ENCODE measurements at regions not wholly inside any gene's neighbourhood (a gene's known extent, or its start where the extent isn't known, plus 50 kb on each side); places are given as distances from the start of the nearest gene placed in this dataset.

DNA sequence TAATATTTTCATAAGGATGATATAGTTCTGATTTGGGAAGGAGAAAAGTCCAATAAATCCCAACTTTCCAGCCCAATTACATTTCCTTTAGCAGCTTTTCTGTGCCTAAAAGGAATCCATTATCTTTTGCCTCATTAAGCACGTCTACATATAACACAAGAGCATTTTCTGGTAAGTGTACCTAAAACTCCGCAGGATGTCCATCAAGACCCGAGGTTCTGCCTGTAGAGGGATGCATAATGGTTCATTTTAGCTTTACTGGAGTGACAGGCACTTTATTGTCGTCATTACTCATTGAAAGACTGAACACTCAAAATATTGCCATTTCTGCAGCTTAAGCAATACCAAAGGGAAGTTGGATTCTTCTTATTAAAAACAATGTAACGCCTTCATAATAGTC, 669.0 kb downstream of the PRELID2 start:
- DNase-seq: no peak

DNA sequence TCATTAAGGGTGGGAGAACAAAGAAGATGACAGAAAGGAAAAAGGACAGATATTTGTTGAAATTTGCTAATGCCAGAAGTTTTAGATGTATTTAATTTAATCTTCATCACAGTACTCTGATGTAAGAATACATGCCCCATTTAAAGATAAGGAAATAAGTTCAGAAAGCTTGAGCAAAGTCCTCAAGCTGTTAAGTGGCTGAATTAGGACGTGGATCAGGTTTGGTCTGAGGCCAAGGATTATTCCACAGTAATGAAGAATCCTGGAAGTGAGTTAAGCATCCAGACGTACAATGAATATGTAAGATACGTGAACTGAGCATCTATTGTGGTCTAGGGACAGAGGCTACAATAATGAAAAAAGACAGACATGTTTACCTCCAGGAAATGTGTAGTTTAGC, 671.3 kb downstream of the PRELID2 start:
- no peak for DNase-seq

DNA sequence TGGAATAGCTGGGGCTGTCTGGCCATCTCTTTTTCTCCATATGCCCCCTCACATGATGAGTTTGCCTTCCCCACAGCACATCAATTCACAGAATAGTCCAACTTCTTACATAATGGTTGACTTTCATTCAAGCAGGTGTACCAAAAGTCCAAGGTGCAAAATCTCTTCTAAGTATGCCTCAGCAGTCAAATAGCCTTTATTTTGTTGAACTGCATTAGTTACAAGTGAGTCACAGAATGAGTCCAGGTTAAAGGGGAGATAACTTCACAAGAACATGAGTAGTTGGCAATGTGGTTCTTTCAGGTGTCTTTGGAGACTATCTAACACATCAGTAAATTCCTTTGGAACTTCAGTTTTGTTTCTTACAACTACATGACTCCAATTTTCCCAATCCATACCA, 672.5 kb downstream of the PRELID2 start:
- no peak for DNase-seq

DNA sequence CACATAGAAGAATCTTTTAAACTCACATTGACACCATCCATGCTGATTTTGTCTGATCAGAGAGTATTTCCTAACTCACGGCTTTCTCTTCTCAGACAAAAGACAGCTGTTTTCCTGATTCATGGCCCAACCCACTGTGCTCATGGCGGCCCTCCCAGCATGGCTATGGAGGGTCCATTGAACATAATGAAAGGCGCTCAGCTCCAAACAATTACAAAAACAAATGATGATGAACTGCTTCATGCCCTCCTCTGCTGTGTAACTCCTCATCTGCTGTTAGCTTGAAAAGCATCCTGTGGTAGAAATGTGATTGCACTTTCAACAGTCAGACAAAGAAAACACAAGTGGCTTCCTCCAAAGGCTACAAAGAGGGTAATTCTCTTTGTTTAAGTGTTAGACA, 673.8 kb downstream of the PRELID2 start:
- DNase-seq: no peak

DNA sequence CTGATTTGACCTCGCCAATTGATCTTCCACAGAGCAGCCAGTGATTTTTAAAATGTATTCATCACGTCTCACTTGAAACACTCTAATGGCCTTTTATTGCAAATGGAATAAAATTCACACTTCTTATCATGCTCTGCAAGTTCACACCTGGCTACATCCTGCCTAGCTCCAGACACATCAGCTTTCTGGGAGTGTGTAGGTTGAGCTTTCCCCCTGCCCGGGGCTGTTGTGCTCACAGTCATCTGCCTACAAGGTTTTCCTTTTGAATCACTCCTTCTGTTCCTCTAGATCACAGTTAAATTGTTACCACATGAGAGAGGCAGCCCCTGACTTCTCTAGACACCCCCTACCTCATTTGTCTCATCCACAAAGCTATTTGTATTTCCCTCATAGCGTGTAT, 674.5 kb downstream of the PRELID2 start:
- DNase-seq: no peak

DNA sequence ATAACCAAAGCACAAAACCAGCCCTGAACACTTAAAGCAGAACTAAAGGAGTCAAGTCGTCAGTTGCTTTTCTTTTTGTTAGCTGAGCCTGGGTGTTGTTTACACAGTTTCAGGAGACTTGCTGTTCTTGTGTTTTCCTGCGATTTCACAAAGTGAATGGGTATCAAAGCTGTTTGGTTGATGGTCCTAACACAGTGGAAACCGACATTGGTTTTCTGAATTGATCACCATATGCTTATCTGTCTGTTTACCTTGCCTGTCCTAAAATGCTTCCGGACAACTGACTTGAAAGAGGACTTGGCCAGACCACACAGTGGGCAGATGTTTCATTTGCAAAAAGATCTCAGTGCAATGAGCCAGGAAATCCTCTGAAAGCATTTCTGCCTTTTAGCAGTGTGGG, 676.4 kb downstream of the PRELID2 start:
- no peak for DNase-seq

DNA sequence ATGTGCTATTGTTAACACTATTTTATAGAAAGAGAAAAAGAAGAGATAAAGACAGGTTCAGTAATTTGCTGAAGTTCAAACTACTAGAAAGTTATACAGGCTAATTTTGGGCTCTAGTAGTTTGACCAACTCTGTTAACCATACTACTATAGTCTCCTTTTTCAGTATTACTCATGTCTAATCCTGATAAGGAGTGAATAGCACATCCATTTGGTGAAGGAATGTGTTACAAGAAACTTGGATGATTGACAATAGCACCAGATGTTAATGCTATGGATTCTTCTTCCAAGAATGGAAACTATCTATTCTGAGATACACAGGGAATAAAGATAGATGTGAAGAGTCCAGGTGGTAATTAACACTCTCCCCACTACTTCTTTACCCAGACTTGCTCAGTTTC, 677.3 kb downstream of the PRELID2 start:
- DNase-seq: no peak

DNA sequence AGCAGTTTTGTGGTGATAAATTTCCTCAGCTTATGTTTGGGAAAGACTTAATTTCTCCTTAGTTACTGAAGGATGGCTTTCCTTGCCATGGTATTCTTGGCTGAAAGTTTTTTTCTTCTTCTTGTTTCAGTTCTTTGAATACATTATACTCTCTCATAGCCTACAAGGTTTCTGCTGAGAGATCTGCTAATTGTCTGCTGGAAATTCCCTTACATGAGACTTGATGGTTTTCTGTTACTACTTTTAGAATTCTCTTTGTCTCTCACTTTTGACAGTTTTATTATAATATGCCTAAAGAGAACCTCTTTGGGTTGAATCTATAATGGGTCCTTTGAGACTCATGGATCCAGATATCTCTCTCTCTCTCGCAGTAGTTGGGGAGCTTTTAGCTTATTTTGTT, 693.6 kb downstream of the PRELID2 start:
- no peak for DNase-seq

DNA sequence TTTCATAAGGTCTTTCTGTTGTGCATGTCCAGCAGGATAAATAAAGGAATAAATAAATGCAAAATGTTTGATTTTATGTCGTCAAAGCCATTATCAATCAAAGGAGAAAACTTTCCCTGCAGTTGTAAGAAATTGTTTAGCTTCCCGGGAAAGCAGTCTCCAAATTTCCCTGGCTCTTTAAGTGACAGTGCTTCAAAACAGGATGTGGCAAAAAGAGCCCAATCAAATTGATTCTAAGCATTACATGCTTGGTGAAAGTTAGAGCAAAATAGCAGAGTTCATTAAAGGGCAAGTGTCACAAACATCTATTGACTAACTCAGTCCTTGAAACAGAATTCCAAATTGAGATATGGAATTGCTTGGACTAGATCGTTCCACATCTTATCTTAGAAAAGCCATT, 704.1 kb downstream of the PRELID2 start:
- no peak for DNase-seq

DNA sequence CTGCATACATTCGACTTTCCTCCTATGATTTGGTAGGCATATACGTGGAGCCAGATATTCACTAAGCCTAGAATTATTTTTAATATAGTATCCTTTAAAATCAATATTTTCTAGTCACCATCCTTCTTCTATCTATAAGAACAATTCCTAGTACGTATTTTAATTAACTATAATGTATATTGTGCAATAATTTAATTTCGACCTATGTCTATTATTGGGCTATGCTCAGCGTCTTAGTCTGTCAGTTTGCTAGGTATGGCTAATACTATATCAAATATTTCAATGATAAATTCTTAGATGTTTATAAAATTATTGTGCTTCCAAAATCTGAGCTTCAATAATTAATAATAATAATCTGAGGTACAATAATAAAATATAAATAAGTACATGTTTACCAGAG, 705.3 kb downstream of the PRELID2 start:
- DNase-seq: no peak

DNA sequence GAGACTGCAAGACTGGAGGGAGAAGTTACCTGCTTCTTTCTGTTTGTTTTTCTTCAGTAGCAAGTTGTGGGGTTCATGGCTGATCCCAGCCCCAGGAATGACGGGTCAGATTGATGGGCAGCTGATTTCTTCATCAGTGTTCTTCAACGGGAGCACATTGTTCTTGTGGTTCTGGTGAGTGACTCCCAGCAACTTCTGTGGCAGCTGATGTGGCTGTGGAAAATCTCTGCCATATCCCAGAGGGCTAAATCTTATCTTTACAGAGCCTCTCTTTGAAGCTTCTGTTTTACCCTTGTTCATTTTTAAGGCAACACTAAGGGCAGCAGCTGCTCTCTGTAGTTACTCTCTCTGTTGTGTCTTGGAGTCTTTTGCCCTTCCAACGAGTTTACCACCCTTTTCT, 710.3 kb downstream of the PRELID2 start:
- no peak for DNase-seq

DNA sequence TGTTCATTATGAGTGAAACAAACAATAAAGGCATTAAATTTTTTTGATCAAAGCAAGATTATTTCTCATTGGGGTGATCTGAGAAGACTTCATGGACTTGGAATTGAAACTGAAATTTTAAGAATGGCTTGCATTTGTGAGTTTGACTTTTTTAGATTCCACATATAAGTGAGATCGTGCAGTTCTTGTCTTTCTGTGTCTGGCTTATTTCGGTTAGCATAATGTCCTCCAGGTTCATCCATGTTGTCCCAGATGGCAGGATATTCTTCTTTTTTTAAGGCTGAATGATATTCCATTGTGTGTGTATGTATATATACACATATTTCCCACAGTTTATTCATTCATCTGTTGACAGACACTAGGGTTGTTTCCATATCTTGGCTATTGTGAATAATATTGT, 716.5 kb downstream of the PRELID2 start:
- DNase-seq: no peak

DNA sequence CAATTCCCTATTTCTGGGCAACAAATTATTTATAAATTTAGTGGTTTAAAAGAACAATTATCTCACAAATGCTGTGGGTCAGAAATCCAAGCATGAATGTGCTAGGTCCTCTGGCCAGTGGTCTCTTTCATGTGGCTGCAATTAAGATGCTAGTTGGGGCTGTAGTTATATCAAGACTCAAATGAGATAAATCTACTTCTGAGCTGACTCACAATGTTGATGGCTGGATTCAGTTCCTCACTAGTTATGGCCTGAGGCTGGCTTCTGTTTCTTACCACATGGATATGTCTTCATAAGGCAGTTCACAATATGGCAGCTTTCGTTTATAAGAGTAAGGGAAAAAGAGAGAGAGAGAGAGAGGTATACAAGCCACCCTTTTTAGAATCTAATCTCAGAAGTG, 717.0 kb downstream of the PRELID2 start:
- DNase-seq: no peak

DNA sequence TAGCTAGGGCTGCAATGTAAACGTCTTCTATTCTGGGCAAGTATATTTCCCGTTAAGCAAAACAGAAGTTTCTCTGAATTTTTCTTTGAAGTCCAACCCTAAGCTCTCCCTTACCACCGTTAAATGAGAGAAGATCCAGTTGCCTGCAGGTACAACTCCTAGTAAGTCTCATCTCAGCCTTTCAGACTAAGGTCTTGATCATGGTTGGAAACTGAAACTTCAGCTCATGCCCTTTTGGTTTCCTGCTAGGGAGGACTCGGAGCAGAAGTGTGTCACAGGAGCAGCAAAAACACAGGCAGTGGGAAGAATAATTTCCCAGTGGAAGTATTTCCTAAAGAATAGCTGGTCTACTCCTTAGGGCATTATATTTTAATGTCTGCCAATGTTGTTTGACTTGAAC, 717.9 kb downstream of the PRELID2 start:
- DNase-seq: no peak

DNA sequence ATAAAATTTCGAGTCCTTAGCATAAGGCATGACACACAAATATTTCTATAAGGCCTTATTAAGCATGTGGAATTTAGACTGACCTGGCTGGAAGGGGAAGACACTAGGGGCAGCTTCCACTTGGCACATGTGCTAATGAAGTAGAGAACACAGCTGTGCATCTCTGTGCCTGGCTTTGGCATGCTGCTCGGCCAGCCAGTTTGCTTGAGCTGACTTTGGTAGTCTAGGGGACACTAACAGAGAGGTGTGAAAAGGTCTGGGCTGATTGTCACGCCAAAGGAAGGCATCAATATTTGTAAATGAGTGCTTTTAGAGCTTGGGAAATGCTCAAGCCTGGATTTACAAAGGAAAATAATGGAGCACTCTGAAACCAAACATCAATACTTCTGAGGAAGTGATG, 723.7 kb downstream of the PRELID2 start:
- DNase-seq: no peak

DNA sequence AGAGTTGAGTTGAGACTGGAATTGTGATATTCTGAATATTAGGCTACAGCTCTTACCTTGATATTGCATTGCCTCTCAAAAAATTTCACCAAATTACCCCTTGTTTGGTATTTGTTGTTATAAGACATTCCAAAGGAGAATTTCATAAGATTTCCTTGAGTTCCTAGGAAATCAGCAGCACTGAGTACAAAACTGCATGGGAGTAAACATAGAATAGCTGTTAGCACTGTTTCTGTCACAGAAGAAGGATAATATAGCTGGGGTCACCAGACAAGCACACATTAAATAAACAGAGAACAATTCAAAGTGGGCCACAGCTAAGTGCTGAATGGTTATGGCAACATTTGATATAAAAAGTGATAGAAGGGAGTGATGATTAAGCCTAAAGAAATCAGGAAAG, 724.3 kb downstream of the PRELID2 start:
- DNase-seq: no peak

DNA sequence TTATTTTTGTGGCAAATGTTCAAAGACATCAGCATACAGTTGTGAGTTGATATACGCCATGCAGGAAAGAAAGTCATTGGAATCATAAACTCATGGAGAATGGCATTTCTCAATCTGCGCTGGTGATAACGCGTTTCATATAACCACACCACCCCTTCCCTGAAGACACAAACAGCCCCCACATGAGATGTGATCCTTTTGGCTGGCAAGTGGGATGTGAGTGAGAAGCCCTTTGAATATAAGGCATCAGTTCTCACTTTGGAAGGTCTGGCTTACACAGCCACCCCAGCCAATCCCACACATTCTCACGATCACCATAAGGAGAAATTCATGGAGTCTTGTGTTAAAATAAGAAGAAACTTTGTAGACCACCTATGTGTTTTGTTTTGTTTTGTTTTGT, 725.0 kb downstream of the PRELID2 start:
- no peak for DNase-seq

DNA sequence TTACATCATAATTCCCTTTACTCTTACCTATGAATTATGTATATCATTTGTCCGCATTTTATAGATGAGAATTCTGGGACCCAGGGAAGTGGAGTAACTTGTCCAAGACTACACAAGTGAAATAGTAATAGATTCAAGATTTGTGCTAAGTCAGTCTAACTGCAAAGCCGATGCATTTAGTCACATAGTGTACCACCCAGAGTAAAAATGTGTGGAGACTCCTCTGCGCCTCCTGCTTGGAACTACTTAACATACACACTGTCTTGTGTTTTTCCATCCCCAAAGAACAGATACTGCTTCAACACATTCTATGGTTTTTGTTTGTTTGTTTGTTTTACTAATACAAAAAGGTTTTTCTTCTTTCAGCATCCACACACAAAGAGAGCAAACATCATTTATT, 729.8 kb downstream of the PRELID2 start:
- no peak for DNase-seq

DNA sequence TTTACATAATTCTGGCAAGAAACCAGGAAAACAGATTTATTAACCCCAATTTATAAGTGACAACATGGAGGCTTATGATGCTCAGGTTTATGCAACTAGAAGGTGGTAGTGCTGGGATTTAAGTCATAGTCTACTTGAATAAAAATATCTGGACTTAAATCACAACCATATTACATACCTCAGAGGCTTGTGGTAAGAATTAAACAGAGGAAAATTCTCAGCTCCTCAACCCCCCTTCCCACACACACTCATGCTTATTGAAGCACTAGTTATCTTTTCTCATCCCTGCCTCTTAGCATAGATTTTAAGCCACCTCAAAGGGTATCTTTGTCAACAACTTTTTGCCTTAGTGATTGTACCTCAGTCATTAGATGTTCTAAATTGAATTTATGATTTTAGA, 731.0 kb downstream of the PRELID2 start:
- no peak for DNase-seq

DNA sequence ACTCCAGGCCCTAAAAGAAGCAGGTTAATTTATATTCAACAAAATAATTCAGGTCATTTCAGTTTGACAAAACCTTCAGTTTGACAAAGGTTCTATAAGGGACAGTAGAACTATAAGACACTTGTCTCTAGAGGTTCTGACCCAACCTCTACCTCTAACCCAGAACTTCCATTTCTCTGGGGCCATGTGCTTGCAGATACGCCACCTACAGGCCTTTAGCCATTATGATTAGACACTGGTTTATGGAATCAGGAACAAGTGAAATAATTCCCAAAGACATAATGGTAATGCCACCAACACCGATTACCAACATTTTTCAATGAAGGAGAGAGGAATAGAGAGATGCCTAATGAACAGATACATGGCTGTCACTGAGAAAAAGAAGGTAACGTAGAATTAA, 733.9 kb downstream of the PRELID2 start:
- no peak for DNase-seq

DNA sequence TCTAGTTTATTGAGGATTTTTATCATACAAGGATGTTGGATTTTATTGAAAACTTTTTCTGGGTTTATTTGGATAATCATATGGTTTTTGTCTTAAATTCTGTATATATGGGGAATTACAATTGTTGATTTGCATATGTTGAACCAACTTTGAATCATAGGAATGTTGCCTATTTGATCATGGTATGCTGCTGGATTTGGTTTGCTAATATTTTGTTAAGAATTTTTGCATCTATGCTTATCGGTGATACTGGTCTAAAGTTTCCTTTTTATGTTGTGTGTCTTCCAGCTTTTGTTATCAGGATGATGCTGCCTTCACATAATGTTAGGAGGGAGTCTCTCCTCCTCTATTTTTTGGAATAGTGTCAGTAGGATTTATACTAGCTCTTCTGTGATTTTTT, 745.0 kb downstream of the PRELID2 start:
- DNase-seq: no peak

DNA sequence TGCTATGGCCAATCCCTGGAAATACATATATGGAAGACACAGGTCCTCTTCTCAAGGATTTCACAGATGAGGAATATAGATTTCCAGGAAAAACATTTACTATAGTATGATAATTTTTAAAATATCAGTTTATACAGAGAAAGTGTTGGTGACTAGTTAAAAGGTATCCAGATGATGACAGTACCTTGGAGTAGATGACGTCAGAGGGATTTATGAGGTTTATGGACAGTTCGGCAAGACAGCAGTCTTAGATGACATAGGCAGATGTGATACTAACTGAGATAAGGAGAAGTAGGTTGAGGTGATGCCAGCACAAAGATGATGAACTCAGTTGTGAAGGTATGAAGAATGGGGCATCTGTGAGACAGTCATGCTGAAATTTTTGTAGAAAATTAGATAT, 750.3 kb downstream of the PRELID2 start:
- DNase-seq: no peak

DNA sequence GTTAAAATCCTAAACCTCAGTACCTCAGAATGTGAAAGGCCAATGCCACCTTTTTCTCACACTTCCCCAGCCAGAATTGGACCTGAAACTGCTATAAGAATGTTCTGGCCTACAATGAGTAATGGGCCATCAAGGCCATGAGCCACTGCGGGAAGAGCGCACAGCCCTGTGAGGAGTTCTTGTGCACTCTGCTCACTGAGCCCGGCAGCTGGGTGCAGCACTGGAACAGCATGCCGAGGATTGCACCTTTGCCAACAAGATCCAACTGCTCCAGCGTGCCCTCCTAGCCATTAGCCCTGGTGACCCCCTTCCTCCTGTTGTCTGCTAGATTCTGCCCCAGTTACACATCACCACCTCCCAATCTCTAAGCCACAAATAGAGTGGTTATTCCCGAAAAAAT, 758.1 kb downstream of the PRELID2 start:
- no peak for DNase-seq

DNA sequence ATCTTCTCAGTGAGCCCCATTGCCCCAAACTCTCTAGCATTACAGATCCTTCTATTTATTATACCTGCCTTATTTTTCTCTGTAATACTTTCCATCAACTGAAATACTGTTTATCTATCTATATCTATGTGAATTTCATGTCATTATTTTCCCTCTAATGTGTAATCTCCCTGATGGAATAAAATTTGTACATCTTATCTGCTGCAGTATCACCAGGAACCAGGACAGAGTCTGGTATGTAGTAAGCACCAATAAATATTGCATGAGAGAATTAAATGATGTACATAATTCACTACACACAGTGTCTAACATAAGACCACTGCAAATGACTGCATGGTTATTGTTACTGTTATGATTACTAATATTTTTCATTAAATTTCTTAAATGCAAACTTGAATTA, 759.1 kb downstream of the PRELID2 start:
- no peak for DNase-seq

DNA sequence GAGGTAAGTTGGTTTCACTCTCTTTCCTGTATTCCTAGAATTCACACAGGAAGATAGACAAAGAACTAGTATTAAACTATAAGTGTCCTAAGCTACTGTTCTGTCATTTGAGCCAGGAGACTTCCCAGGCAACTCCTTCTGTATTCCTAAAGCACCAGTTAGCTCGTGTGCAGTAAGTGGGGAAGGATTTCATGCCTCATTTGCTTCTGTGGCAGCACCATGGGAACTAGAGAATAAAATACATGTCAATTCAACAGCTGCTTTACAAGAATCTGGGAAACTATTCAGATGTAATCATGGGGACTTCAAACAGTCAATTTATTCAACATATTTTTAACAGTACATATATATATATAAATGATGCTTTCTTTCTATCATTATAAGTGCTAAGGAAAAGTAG, 762.3 kb downstream of the PRELID2 start:
- DNase-seq: no peak

DNA sequence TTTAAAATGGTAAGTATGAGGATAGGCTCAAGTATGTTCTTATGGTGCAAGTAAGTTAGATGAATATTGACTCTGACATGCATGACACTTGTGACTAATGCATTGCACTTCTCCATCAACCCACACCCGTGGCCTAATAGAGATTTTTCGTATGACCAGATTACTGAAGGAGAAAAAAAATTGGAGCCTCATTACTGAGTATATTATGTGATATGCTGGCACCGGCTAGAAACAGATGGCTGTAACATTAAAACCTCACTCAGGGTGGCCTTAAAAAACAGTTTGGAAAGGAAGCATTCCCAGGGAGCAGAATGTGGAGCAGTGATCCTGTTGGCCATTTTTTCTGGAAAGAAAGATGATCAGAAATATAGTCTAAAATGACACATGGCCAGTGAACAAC, 766.4 kb downstream of the PRELID2 start:
- DNase-seq: no peak

Measured in NCI-H2029 treated with DMSO at 0.1 percent for 48 hours (cell line).